SK-N-SH treated with all-trans-retinoic acid at 6 μM for 48 hours (cell line): ENCODE measurements at regions not wholly inside any gene's neighbourhood (a gene's known extent, or its start where the extent isn't known, plus 50 kb on each side); places are given as distances from the start of the nearest gene placed in this dataset.
"Not testable (repeated sequence)": the region's sequence is repeated elsewhere in the genome, so short reads cannot be mapped to it uniquely, and the experiment has no call there.

ENCODE experiments used
- ATAC-seq: fragments of 200-7000 bp; cut with Tn5 transposase; 3 replicates; pipeline ENCODE4 v1.9.1; 2020; ENCODE audit warnings: mild to moderate bottlenecking, moderate library complexity
- ARNTL ChIP-seq: fragments of 450-650 bp; formaldehyde crosslinking; IDR thresholded peaks from 2 replicates; pipeline ENCODE4 v1.5.0; 2020; ENCODE audit warnings: low read depth, mild to moderate bottlenecking, moderate library complexity, borderline replicate concordance
- BACH2 ChIP-seq: fragments of 250-450 bp; sonication (Bioruptor Pico); IDR thresholded peaks from 2 replicates; pipeline ENCODE4 v1.9.0; 2021; ENCODE audit warnings: mild to moderate bottlenecking, borderline replicate concordance
- CSDC2 ChIP-seq: fragments of 250-450 bp; sonication (Bioruptor Pico); IDR thresholded peaks from 2 replicates; pipeline ENCODE4 v1.5.0; 2020; ENCODE audit warnings: mild to moderate bottlenecking, moderate library complexity
- CSRNP3 ChIP-seq: fragments of 250-450 bp; sonication (Bioruptor Pico); IDR thresholded peaks from 2 replicates; pipeline ENCODE4 v1.5.1; 2021; ENCODE audit warnings: mild to moderate bottlenecking, moderate library complexity
- ESRRG ChIP-seq: fragments of 250-450 bp; sonication (Bioruptor Pico); IDR thresholded peaks from 2 replicates; pipeline ENCODE4 v1.6.1; 2021; ENCODE audit warnings: mild to moderate bottlenecking
- GLIS3 ChIP-seq: fragments of 250-450 bp; sonication (Bioruptor Pico); IDR thresholded peaks from 2 replicates; pipeline ENCODE4 v1.5.0; 2020; ENCODE audit warnings: mild to moderate bottlenecking, moderate library complexity
- ISL1 ChIP-seq: fragments of 250-450 bp; sonication (Bioruptor Pico); IDR thresholded peaks from 2 replicates; pipeline ENCODE4 v2.1.2; 2022; ENCODE audit warnings: mild to moderate bottlenecking, moderate library complexity
- OSR1 ChIP-seq: fragments of 250-450 bp; sonication (Bioruptor Pico); IDR thresholded peaks from 2 replicates; pipeline ENCODE4 v1.8.0; 2022; ENCODE audit warnings: moderate library complexity, mild to moderate bottlenecking, inconsistent platforms
- PATZ1 ChIP-seq: fragments of 250-450 bp; sonication (Bioruptor Pico); IDR thresholded peaks from 2 replicates; pipeline ENCODE4 v1.8.0; 2020; ENCODE audit warnings: mild to moderate bottlenecking, moderate library complexity, borderline replicate concordance
- PPARA ChIP-seq: fragments of 250-450 bp; sonication (Bioruptor Pico); IDR thresholded peaks from 2 replicates; pipeline ENCODE4 v1.5.0; 2020; ENCODE audit warnings: mild to moderate bottlenecking, borderline replicate concordance
- TCF4 ChIP-seq: fragments of 250-450 bp; sonication (Bioruptor Pico); IDR thresholded peaks from 2 replicates; pipeline ENCODE4 v1.8.0; 2021; ENCODE audit warnings: mild to moderate bottlenecking, moderate library complexity, borderline replicate concordance
- TOX ChIP-seq: fragments of 250-450 bp; sonication (Bioruptor Pico); IDR thresholded peaks from 2 replicates; pipeline ENCODE4 v1.8.0; 2021; ENCODE audit warnings: mild to moderate bottlenecking, moderate library complexity, borderline replicate concordance
- TSHZ2 ChIP-seq: fragments of 250-450 bp; sonication (Bioruptor Pico); IDR thresholded peaks from 2 replicates; pipeline ENCODE4 v1.5.0; 2020; ENCODE audit warnings: mild to moderate bottlenecking, moderate library complexity
- ZC3H10 ChIP-seq: fragments of 250-450 bp; sonication (Bioruptor Pico); IDR thresholded peaks from 2 replicates; pipeline ENCODE4 v1.5.1; 2021; ENCODE audit warnings: mild to moderate bottlenecking, moderate library complexity
- ZFP3 ChIP-seq: fragments of 250-450 bp; sonication (Bioruptor Pico); IDR thresholded peaks from 2 replicates; pipeline ENCODE4 v1.5.0; 2020; ENCODE audit warnings: mild to moderate bottlenecking, moderate library complexity
- ZFP30 ChIP-seq: fragments of 450-650 bp; formaldehyde crosslinking; IDR thresholded peaks from 2 replicates; pipeline ENCODE4 v1.5.0; 2022; ENCODE audit warnings: mild to moderate bottlenecking, moderate library complexity
- ZNF565 ChIP-seq: fragments of 450-650 bp; formaldehyde crosslinking; conservative IDR thresholded peaks from 2 replicates; pipeline ENCODE4 v1.5.0; 2020; ENCODE audit warnings: low read depth, mild to moderate bottlenecking, moderate library complexity
- ZNF70 ChIP-seq: fragments of 450-650 bp; formaldehyde crosslinking; IDR thresholded peaks from 2 replicates; pipeline ENCODE4 v1.5.0; 2020; ENCODE audit warnings: mild to moderate bottlenecking, moderate library complexity
- ZNF8 ChIP-seq: fragments of 450-650 bp; formaldehyde crosslinking; IDR thresholded peaks from 2 replicates; pipeline ENCODE4 v1.5.0; 2020; ENCODE audit warnings: mild to moderate bottlenecking, moderate library complexity
- TF ChIP-seq, protein P1 (sequence below): fragments of 250-450 bp; sonication (Bioruptor Pico); IDR thresholded peaks from 2 replicates; pipeline ENCODE4 v1.5.1; 2020; ENCODE audit warnings: low read depth, mild to moderate bottlenecking, moderate library complexity
- TF ChIP-seq, protein P2 (sequence below): fragments of 250-450 bp; sonication (Bioruptor Pico); IDR thresholded peaks from 2 replicates; pipeline ENCODE4 v1.8.0; 2021; ENCODE audit warnings: low read depth, mild to moderate bottlenecking, moderate library complexity, borderline replicate concordance

DNA sequence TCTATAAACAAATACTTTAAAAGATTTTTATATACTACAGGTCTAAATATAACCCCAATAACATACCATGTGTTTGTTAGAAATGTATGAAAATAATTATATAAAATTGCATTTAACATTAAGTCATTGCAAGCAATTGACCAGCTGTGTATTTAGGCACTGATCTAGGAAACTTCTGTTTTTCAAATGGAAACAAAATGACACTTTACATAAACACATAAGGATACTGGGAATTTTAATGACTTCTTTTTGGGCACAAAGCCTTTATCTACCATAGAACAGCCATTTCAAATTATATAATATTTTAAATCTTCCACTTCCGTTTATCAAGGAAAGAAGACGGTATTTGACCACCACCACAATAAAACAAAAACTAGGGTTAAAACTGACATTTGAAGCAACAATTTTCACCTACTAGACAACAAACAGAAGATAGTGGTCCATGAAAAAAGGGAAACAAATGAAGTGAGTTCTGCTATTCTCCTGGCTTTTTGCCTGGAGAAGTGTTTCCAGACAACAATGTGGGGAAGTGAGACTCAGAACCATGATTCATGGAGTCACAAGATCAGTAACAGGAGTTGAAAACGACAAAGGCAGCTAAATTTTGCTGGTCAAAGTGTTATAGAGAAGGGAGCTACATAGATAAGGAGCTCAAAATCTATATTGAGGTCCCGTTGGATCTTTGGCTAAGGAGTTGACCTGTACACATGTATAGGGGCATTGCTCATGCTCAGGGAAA is 475.1 kb downstream of the TRHDE start:
- no peak for TF ChIP-seq ZFP3 (CRISPR knock-in tag)
- TF ChIP-seq ZNF565, result no peak
- no peak for TF ChIP-seq PATZ1 (CRISPR knock-in tag)
- TF ChIP-seq ESRRG (CRISPR knock-in tag), result no peak
- TF ChIP-seq CSDC2 (CRISPR knock-in tag), result no peak
- TF ChIP-seq, protein P1, sequence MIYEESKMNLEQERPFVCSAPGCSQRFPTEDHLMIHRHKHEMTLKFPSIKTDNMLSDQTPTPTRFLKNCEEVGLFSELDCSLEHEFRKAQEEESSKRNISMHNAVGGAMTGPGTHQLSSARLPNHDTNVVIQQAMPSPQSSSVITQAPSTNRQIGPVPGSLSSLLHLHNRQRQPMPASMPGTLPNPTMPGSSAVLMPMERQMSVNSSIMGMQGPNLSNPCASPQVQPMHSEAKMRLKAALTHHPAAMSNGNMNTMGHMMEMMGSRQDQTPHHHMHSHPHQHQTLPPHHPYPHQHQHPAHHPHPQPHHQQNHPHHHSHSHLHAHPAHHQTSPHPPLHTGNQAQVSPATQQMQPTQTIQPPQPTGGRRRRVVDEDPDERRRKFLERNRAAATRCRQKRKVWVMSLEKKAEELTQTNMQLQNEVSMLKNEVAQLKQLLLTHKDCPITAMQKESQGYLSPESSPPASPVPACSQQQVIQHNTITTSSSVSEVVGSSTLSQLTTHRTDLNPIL, result no peak
- no peak for TF ChIP-seq ZC3H10 (CRISPR knock-in tag)
- TF ChIP-seq OSR1 (CRISPR knock-in tag), result no peak
- TF ChIP-seq PPARA (CRISPR knock-in tag), result no peak
- no peak for TF ChIP-seq CSRNP3 (CRISPR knock-in tag)
- no peak for TF ChIP-seq ARNTL
- TF ChIP-seq ZNF70 (CRISPR knock-in tag), result no peak
- no peak for TF ChIP-seq BACH2 (CRISPR knock-in tag)
- TF ChIP-seq TOX (CRISPR knock-in tag), result no peak
- no peak for TF ChIP-seq ZNF8 (CRISPR knock-in tag)
- TF ChIP-seq TSHZ2 (CRISPR knock-in tag), result no peak
- no peak for TF ChIP-seq TCF4 (CRISPR knock-in tag)
- no peak for ATAC-seq

- ATAC-seq, result no peak
- TF ChIP-seq TCF4 (CRISPR knock-in tag), result no peak
These were observed 476.8 kb downstream of the TRHDE start for GRCh38 chr12:72748971-72749370.

- TF ChIP-seq ZFP30 (CRISPR knock-in tag) (no peak), PATZ1 (CRISPR knock-in tag) (no peak), ZNF565 (no peak), TSHZ2 (CRISPR knock-in tag) (no peak), ISL1 (CRISPR knock-in tag) (no peak), TOX (CRISPR knock-in tag) (no peak), BACH2 (CRISPR knock-in tag) (no peak), ESRRG (CRISPR knock-in tag) (no peak), ZNF8 (CRISPR knock-in tag) (no peak), GLIS3 (CRISPR knock-in tag) (no peak)
- TF ChIP-seq, protein P2, sequence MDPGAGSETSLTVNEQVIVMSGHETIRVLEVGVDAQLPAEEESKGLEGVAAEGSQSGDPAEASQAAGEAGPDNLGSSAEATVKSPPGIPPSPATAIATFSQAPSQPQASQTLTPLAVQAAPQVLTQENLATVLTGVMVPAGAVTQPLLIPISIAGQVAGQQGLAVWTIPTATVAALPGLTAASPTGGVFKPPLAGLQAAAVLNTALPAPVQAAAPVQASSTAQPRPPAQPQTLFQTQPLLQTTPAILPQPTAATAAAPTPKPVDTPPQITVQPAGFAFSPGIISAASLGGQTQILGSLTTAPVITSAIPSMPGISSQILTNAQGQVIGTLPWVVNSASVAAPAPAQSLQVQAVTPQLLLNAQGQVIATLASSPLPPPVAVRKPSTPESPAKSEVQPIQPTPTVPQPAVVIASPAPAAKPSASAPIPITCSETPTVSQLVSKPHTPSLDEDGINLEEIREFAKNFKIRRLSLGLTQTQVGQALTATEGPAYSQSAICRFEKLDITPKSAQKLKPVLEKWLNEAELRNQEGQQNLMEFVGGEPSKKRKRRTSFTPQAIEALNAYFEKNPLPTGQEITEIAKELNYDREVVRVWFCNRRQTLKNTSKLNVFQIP (CRISPR knock-in tag), result no peak
- ATAC-seq, result no peak
These were observed 481.4 kb downstream of the TRHDE start for GRCh38 chr12:72753571-72753970.

DNA sequence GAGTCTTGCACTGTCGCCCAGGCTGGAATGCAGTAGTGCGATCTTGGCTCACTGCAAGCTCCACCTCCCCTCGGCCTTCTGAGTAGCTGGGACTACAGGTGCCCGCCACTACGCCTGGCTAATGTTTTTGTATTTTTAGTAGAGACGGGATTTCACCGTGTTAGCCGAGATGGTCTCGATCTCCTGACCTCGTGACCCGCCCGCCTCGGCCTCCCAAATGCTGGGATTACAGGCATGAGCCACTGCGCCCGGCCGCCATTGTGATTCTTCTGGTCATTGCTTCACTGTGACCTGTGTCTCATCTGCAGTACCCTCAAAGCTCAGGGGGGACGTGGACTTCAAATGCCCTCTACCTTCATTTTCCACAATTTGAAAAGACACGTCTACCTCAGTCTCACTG is 481.9 kb downstream of the TRHDE start:
- not testable (repeated sequence) for ATAC-seq
